Suppressor macrophage treated with lipopolysaccharide for 1 hour (primary cell): ENCODE measurements at regions not wholly inside any gene's neighbourhood (a gene's known extent, or its start where the extent isn't known, plus 50 kb on each side); places are given as distances from the start of the nearest gene placed in this dataset.

Experiments
- DNase-seq, 3 donors: peaks; one replicate each; pipeline ENCODE4 v3.0.0-alpha.2; 2020 to 2022

GRCh38 chr2:129879614-129880180, 99.8 kb upstream of the RAB6C start:
- DNase-seq, result no peak

DNA sequence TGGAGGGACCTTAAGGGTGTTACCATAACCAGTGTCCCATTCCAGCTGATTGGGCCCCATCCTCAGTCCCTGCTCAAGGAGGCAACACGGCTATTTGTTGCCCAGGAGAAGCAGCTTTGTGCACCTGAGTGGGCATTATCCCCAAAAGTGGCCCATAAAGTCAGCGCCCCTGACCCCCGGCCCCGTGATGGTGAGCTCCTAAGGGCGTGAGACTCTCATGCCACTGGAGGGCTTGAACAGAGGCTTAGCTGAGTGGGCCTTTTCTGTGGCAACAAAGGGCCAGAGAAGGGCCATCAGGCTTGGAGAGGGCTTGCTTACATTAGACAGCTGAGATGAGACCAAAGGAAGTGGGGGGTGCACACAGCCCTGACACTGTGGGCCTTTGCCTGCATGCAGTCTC, 99.2 kb upstream of the RAB6C start:
- DNase-seq, result no peak

DNA sequence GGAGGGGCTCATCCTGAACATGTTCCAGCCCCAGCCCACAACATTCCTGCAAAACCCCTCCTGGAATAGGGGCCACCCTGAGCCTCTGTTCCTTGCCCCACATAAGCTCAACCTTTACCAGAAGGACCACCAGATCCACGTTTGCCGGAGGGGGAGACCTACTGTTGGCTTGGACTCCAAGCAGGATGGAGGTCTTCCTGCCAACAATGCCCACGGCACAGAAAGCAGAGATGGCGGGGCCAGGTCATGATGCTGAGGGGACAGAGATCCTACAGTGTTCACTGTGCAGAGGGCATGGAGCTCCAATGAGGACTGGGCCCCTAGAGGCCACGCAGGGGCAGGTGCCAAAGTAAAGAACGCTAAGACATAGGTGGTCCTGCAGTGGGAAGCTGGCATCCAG, 98.5 kb upstream of the RAB6C start:
- DNase-seq, result no peak

DNA sequence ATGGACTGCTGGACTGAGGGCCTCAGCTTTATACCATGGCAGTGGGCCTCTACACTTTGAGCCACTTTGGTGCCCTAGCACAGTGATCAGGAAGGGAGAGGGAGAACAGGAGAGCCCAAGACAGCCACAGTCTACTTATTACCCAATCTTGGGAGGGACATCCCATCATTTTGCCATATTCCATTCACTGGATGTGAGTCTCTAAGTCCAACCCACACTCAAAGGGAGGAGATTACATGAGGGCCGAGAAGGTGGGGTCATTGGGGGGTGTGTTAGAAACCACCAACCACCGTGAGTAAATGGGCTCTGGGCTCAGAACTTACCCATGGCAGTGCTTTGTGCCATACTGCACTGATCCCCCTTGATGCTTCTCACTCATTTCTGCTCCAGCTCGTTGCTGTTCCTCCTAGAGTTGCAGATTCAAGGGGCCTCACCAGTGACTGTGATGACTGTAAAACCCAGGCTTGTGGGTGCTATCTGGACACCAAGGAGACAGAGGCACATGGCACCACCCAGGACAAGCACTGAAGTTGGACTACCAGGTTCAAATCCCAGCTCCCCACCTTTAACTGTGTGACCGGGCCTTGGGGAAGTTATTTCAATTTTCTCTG, 97.6 kb upstream of the RAB6C start:
- DNase-seq, result no peak

DNA sequence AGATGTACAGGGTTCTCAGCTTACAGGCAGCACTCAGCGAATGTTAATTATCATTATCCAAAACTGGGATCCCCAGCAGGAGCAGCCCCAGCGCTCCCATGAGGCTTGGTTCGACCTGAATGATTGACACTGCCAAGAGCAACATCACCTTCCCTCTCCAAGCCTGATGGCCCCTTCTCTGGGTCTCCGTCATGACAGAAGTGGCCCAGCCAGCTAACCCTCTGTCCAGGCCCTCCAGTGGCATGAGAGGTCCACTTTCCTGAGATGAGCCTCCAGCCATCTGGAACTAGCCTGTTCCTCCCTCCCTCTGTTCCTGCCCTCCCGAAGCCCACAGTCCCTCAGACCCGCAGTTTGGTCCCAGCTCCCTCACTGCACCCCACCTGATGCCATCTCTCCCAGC, 97.0 kb upstream of the RAB6C start:
- no peak for DNase-seq

GRCh38 chr2:129883121-129883520, 96.3 kb upstream of the RAB6C start:
- no peak for DNase-seq

GRCh38 chr2:129884221-129884786, 95.2 kb upstream of the RAB6C start:
- no peak for DNase-seq

- no peak for DNase-seq
Observed at GRCh38 chr2:129885735-129886134, 93.7 kb upstream of the RAB6C start.

- DNase-seq, result no peak
Observed at GRCh38 chr2:129887688-129888266, 91.7 kb upstream of the RAB6C start.

- no peak for DNase-seq
Observed at GRCh38 chr2:129888461-129888860, 91.0 kb upstream of the RAB6C start.

- DNase-seq, result no peak
Observed at GRCh38 chr2:129888896-129889295, 90.6 kb upstream of the RAB6C start.

DNA sequence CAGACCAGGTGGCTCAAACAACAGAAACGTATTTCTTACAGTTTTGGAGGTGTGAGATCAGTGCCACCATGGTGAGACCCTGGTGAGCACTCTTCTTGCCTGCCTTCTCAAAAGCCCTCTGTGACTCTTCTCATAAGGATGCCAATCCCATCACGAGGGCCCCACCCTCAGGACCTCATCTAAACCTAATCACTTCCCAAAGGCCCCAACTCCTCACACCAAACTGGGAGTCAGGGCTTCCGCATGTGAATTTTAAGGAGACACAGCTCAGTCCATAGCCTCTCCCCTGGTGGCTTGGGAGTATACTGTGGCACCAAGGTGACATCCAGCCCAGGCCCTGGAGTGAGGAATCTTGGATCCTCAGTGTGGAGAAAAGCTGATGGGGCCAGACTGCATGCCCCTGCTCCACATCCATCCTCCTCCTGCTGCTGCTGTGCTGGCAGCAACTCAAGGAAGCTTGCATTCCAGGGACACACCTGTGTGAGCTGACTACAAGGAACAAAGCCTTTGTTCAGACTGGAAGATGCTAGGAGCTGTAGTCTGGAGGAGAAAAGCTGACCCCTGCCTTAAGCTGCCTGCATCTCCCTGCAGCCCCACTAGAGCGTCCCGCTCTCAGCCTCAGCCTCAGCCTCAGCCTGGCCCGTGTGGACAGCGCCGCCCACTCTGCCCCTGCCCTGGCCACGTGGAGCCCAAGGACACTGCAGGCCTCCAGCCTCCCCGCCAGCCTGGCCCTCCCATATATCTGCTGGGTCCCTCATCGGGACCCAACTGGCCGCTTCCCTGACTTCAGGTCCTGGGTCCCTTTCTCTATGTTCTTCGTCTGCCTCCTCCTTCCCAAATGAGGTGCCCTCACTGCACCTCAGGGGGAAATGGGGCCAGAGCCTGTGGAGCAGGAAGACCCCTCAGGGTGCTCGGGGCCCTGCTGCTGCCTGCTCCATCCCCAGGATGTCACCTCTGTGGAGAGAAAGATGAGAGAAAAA, 87.8 kb upstream of the RAB6C start:
- DNase-seq, result no peak

DNA sequence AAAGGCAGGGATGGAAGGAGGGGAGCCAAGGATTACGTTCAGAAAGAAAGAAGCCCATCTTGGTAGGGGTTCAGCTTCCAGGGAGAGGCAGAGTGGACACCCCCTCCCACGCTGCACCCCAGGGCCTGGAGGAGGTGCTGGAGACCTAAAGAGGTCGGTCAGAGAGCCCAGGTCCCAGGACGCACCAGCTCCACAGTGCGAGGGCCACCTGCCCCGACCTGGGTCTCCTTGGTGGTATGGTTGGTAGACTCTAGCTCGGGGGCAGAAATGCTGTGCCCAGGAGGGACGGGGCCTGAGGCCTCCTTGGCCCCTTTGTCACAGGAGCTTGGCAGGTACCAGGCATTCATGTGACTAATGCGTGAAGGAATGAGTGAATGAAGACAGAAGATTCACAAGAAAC, 87.1 kb upstream of the RAB6C start:
- DNase-seq, result no peak

GRCh38 chr2:129892773-129893172, 86.7 kb upstream of the RAB6C start:
- DNase-seq, result no peak

GRCh38 chr2:129893244-129893643, 86.2 kb upstream of the RAB6C start:
- DNase-seq, result no peak

DNA sequence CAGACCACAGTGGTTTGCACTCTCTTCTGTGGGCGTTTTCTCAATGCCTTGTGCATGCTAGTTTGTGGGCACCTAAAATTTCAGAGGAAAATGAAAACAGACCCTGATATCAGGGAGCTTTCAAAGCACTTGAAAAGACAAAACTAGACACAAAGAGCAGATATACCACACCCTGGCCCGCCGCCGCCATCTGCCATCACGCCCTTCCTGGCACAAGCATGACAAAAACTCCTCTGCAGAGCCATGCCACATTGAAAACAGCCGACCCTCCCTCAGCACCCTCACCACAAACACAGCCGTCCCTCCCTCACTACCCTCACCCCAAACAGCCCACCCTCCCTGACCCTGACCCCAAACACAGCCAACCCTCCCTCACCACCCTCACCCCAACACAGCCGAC, 84.8 kb upstream of the RAB6C start:
- DNase-seq, result no peak

GRCh38 chr2:129895061-129895460, 84.4 kb upstream of the RAB6C start:
- DNase-seq, result no peak

DNA sequence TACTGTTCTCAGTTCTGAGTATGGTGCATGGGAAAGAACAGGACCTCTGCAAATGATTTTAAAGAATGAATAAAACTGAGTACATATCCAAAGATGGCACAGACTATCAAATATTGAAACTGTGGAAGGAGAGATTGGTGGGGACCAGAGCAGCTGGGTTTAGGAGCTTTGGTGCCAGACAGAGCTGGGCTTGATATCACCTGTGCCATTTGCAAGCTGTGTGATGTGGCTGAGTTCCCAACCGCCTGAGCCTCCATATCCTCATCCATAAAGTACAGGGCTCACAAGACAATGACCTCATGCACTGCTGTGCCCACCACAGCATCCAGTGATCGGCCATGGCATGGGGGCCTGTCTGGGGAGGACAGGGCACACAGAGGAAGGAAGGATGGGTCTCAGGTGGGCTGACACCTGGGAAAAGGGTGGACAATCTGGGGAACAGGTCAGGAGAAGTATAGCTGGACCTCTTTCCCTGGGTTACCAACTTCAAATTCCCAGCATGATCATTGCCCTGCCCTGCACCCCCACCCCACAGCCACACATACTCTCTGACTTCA, 83.9 kb upstream of the RAB6C start:
- no peak for DNase-seq

- no peak for DNase-seq
Observed at GRCh38 chr2:129896226-129897100, 83.0 kb upstream of the RAB6C start.

DNA sequence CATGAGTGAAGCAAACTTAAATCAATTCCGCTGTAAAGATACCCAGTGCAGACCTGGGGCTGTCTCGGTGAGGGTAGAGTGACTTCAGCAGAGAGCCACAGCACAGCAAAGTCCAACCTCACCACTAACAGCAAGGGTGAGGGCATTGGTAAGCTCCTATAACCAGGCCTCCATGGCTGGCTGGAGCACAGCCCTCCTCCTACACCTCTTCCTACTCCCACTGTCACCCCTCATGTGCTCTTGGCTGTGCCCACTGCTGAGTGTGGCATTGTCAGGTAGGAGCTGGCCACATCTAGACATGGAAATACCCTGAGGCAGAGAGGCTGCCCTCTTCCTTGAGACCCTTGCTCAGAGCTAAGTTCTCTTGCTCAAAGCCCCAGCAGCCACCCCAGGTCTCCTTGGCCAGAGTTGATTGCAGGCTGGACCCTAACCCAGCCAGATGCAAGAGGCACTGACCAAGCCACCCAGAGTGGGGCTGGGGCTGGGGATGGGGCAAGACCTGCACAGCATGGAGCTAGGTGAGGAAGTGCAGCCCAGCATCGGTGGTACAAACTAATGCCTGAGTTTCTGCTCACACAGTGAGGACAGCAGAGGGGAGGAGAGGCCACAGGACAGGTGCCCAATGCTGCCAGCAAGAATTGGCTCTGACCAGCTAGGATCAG, 77.6 kb upstream of the RAB6C start:
- no peak for DNase-seq
